NCI-H1436 treated with DMSO at 0.1 percent for 48 hours (cell line): ENCODE measurements at regions not wholly inside any gene's neighbourhood (a gene's known extent, or its start where the extent isn't known, plus 50 kb on each side); places are given as distances from the start of the nearest gene placed in this dataset.
"Not testable (repeated sequence)": the region's sequence is repeated elsewhere in the genome, so short reads cannot be mapped to it uniquely, and the experiment has no call there.

Experiments
- DNase-seq: peaks from one replicate; lab custom pipeline; 2025; lab: John Stamatoyannopoulos, UW

DNA sequence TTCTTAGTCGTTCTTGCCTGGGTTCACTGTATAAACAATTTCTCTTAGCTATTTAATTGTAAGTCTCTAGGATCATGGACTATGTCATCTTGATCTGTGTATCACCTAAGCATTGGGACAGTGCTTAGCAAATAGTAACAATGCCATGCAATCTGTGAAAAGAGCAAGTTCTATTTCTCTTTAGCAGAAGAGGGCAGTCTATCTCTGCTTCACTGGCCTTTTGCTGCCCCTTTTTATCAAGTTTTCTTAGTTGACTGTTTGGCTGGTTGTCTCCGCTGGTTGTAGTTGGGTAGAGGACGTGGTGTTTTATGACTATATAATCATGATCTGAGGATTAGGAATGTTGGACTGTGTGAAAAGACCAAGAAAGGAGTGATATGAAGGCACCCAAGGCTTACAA is 315.0 kb downstream of the JRKL start:
- no peak for DNase-seq

DNA sequence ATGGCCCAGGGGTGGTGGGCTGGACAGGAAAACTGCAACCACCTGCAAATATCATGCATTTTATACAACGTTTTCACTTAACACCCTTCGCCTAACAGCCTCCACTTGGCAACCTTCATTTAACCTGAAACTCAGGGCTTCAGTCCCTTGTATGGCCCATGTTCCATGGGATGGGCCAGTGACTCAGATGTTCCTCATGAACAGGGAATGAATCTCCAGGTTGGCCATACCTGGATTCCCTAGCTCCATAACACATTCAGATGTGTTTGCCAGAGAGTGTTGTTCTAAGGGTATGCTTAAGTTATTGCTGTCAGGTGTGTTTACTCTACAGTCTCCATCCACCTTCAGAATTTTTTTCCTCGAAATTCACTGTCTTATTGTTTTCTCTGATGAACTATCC is 316.9 kb downstream of the JRKL start:
- DNase-seq, result no peak

DNA sequence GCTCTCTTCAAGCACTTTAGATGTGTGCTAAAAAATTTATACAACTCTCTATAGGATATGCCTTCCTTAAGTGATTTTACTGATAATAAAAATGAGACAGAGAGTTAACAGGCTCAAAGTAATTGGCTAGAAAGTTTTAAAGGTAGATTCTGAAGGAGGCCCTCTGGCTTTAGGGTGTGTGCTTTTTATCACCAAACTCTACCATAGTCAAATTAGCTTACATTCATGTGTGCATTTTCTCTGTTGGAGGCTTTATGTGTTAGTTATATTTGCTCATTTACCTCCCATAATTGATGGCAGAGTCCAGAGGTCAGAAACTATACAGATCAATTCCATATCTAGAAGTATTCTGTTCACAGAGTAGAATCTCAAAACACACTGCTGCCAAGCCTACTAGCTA is 317.5 kb downstream of the JRKL start:
- DNase-seq, result no peak

DNA sequence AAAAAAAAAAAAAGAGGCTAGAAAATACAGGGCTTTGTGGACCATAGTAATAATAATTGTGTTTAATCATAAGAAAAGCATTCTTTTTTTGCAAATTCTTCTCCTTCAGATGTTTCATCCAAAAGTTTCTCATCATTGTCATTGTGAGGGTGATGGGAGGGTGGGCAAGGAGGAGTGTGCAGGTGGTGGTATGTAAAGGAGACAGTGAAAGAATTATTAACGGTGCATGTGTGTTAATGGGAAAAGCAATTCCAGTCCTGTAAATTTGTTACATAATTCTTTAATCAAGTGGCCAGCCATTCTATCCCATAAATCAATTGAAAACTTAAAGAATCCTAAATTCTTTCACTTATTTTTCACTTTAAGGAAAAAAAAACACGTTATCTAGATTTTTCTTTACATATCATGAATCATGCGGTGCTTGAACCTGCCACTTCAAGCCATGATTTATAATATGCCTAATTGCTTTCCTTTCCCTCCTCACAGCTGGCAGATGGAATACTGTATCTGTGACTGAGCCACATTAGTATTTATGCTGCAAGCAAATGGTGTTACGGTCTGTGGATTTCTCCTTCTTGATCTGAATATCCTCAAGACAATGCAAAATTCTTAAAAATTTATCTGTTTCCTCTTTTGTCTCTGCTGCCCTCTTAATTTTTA is 318.5 kb downstream of the JRKL start:
- no peak for DNase-seq

DNA sequence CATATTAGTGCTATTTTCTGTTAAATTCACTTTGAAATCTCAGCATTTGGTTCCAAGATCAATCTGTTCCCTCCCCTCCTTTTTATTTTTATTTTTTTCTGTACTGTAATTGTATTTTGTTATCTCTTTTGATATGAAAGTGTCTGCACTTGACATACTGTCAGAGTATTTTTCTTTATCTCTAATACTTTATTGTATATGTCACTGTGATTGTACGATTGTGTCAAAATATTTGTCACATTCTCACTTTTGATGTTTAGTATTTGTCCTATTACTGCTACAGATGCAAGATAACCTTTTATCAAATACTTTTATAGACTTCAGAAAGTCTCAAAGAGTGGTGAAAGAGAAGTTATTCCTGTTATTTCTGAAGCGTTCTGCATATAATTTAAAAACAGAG is 323.5 kb downstream of the JRKL start:
- DNase-seq, result no peak

DNA sequence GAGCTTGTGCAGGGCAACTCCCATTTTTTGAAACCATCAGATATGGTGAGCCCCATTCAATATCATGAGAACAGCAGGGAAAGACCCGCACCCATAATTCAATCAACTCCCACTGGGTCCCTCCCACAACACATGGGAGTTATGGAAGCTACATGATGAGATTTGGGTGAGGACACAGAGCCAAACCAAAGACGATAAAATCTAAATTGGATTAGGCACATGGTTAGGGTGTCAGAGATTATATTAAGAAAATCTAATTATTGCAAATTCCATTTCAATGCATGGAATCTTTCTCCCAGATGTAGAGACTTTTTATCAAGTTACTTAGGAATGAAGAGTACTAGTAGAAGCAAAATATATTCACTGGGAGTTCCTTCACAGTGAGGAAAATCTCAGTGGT is 324.9 kb downstream of the JRKL start:
- no peak for DNase-seq

DNA sequence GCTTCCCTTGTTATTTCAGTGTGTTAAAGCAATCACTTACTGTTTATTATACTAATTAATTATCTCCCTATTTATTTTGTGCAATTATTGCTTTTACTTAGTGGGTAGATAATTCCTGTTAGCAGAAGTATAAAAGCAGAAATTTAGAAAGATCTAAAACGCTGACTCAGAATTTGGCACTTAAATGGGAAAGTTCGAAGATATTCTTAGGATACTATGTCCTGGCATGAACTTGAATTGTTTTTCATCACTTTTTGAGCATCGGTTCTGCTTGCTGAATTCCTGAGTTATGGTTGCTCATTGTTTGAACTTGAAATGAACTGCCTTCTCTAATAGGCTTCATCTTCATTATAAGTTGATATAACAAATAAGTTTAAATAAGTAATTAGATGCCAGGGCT is 325.4 kb downstream of the JRKL start:
- DNase-seq, result no peak

DNA sequence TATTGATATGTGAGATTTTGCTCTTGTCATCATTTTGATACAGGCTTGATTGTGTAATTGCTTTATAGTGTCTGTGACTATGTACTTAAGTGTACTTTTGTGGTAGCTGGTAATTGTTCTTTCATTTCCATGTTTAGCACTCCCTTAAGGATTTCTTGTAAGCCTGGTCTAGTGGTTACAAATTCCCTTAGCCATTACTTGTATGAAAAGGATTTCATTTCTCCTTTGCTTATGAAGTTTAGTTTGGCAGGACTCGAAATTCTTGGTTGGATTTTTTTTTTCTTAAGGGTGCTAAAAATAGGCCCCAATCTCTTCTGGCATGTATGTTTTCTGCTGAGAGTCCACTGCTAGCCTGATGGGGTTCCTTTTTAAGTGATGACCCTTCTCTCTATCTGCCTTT is 346.8 kb downstream of the JRKL start:
- no peak for DNase-seq

DNA sequence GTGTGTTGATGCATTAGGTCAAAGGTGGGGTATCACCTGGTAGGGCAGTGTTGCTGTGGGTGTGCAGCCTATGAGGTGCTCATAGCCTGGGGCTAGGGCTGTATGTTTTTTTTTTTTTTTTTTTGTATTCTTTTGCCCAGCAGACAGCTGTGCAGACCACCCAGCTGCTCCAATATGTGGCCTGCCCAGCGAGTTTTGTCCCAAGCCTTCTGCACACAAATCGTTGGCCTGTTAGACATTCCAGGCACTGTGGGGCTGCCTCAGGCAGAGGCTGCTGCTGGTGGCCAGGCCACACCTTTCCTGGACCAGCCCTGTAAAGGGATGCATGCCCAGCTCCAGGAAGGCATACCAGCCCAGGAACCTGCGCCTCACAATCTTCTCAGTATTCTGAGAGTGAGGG is 348.5 kb downstream of the JRKL start:
- DNase-seq, result no peak

DNA sequence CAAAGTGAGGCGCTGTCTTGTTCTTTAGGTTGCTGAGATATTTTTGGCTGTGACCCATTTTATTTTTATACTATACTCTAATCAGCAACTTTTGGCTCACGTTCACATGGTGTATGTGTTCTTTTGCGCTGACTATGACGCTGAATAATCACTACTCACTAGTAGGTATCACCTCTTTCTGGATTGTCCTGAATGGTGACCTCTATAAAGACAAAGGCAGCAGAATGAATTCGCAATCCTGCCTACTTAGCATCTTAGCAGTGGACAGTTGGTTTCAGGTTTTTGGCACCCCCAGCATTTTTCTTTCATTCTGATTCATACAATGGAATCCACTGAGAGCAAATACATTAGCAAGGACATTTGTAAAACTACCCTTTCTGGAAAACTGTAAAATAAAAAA is 351.3 kb downstream of the JRKL start:
- DNase-seq, result no peak

DNA sequence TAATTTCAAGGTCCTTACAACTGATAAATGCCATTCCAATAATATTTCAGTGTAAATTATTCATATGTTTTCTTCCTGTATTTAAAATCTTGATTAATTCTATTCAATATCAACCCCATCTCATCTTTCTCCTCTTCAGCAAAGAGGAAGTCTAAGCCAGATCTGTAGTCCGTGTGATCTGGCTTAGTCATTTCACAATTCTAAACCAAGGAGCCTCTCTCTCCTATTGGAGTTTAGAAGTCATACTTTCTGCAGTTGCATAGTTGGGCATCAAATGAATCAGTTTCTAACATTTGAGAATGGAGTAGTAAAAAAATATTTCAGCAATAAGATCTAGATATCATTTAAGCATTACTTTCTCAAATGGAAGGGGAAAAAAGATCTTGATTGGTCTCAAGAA is 354.9 kb downstream of the JRKL start:
- no peak for DNase-seq

DNA sequence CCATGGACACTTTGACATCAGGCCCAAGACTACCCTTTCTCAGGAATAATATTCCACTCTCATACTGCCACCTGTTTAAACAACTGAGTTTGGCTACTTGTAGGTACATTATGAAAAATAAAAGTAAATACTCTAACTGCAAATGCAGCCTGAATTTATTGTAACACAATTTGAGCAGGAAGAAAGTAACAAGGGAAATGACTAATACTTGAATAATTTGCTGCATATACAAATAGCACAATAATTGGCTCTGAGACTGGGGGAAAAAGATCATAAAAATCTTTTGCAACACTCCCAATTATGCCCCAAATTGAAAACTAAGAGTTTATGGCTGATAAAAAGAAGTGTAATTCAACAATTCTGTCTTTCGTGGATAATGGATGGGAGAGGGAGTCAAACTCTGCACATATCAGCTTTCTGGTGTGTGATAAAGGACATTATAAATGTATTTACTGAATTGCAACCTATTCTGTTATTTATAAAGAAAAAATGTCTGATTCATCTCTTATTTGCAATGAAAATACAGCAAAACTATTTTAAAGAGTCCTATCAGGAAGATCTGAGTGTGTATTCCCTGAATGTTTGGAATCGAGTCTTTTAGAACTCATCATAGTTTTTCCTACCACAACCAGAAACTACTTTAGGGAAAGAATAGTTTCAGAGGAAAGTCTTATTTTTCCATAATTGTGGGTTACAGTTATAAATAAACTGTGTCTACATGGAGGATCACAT is 359.0 kb downstream of the JRKL start:
- no peak for DNase-seq

DNA sequence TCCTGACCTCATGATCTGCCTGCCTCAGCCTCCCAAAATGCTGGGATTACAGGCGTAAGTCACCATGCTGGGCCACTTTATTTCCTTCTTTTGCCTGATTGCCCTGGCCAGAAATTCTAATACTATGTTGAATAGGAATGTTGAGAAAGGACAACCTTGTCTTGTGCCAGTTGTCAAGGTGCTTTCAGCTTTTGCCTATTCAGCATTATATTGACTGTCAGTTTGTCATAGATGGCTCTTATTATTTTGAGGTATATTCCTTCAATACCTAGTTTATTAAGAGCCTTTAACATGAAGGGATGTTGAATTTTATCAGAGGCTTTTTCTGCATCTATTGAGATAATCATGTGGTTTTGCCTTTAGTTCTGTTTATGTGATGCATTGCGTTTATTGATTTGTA is 362.0 kb downstream of the JRKL start:
- DNase-seq, result not testable (repeated sequence)

DNA sequence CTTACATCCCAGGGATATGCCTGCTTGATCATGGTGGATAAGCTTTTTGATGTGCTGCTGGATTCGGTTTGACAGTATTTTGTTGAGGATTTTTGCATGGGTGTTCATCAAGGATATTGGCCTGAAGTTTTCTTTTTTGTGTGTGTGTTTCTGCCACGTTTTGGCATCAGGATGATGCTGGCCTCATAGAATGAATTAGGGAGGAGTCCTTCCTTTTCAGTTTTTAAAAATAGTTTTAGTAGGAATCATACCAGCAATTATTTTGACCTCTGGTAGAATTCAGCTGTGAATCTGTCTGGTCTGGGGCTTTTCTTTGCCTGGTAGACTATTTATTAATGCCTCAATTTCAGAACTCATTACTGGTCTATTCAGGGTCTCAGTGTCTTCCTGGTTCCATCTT is 362.4 kb downstream of the JRKL start:
- no peak for DNase-seq

DNA sequence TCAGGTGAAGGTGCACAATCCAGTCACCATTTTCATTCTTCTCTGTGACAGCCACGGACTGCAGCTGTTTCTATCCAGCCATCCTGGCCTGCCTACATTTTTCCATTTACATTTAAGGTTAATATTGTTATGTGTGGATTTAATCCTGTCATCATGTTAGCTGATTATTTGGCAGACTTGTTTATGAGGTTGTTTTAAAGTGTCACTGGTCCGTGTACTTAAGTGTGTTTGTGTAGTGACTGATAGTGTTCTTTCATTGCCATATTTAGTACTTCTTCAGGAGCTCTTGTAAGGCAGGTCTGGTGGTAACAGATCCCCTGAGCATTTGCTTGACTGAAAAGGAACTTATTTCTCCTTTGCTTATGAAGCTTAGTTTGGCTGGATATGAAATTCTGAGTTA is 364.2 kb downstream of the JRKL start:
- DNase-seq, result no peak

DNA sequence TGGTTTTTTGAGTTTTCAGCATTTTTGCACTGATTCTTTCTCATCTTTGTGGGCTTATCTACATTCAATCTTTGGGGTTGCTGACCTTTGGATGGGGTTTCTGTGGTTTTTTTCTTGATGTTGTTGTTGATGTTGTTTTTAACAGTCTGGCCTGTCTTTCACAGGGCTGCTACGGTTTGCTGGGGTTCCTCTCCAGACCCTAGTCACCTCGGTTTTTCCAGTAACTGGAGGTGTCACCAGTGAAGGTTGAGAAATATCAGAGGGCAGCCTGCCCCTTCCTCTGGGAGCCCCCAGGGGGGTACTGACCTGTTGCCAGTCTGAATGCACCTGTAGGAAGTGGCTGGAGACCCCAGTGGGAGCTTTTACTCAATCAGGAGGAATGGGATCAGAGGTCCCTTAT is 365.4 kb downstream of the JRKL start:
- no peak for DNase-seq

DNA sequence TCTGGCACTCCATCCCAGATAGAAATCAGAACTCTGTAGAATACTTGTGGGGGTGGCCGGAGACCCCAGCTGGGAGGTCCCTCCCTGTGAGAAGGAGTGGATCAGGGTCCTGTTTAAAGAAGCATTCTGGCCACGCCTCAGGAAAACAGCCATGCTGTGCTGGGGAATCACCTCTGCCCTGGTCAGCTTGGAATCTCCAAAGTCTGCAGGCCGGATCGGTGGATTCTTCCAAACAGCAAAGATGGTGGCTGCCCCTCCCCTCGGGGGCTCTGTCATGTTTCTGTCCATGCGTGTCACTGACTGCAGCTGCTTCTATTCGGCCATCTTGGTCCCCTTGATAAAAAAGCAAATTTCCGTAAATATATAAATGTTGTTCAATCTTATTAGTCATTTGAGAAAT is 365.9 kb downstream of the JRKL start:
- no peak for DNase-seq

DNA sequence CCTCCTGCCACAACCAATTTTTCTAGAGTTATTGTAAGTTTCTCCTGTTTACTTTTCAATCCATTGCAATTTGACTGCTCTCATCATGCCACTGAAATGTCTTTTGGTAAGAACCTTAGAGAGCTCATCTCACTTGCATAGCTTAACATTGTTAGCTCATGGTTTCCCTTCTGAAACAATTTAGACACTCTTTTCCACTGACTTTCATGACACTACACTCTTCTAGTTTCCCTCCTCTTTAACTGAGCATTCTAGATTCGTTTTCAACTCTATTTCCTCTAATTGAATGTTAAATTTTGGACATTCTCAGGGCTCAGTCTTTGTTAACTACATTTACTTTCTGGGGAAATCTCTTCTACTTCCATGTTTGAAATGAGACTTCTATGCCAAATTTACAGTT is 369.1 kb downstream of the JRKL start:
- DNase-seq, result no peak

DNA sequence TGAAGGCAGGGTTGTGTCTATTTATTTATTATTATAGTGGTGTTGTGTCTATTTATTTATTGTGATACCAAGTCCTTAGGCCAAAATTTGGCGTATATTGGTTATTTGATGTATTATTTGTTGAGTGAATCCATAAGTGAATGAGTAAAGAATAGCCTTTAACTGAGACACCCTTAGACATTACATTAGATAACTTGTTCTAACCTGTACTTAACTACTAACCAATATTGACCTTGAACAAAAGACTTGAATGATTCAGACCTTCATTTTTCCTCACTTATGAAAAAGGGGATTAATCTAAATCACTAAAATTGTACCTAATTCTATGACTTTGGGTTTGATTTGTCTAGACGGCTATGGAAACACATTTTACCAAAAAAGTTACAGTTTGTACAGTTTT is 370.5 kb downstream of the JRKL start:
- no peak for DNase-seq

DNA sequence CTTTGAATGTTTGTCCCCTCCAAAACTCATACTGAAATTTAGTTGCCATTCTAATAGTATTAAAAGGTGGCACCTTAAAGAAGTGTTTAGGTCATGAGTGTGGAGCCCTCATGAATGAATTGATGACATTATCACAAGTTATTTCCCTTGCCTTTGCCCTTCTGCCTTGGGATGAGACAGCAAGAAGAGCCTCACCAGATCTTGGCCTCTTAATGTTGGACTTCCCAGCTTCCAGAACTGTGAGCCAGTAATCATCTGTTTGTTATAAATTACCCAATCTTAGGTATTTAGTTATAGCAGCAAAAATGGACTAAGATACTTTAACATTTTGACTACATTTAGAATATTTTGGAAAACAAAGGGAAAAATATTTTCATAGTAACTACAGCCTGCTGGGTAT is 371.0 kb downstream of the JRKL start:
- no peak for DNase-seq

DNA sequence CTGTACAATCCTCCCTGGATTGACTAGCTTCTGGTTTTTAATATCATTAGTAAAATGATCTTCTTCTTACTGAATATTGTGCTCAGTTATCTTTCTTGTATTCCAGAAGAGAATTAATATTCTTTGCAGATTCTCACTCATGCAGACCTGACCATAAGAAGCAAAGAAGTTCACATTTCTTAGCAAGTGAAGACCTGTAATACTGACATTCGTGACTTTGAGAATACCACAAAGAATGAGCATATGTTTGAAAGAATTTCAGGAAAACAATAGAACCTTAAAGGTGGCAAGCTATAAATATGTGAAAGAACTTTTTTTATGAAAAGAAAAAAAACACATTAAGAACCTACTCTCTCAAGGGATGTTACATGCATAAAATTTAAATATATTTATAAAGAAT is 371.6 kb downstream of the JRKL start:
- DNase-seq, result no peak

DNA sequence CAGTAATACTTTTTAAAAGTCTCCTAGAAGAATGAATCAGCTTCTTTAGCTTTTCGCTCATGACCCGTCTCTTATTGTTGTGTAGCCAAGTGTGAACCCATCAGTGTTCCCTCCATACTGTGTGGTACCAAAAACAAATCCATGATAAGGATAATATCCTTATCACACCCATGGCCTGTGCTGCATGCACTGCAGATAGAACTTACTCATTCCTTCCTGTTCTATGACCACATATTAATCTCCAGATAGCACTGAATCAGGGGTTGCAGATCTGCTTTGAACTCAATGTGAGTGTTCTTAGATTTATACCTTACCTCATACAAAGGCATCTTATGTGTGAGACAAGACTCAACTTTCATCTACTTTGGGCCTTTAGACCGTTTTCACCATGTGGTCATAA is 373.4 kb downstream of the JRKL start:
- DNase-seq, result no peak

DNA sequence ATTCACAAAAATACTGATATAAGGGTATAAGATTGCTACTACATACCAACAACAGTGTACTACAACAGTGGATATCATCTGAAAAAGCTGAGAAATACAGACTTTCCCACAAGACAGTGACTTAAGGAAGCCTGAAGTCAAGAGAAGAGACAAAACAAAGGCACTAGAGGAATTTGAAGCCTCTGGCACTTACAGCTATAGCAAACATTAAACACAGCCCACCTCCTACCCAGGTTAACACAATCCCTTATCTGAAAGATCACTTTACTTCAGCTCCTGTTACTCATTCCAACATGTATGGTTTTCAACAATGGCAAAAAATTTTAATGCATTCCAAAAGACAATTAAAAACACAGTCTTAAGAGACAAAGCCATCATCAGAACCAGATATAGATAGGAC is 388.5 kb downstream of the JRKL start:
- DNase-seq, result no peak

DNA sequence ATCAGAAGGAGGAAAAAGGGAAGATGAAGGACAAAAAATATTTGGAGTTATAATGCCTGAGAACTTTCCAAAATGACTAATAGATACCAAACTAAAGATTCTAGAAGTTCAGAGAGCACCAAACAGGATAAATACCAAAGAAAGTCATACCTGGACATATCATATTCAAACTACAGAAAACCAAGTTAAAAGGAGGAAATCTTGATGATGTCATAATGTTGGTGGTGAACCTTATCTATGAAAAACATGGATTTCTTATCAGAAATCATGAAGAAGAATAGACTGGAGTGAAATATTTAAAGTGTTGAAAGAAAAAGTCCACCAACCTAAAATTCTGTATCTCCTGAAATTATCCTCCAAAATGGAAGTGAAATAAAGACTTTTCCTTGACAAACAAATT is 389.2 kb downstream of the JRKL start:
- DNase-seq, result no peak
